GM19397 (cell line): ENCODE measurements at regions not wholly inside any gene's neighbourhood (a gene's known extent, or its start where the extent isn't known, plus 50 kb on each side); places are given as distances from the start of the nearest gene placed in this dataset.

Source experiments
- ATAC-seq: cut with Tn5 transposase; IDR thresholded peaks from one replicate; pipeline ENCODE4 v1.9.1; 2021; ENCODE audit warnings: mild to moderate bottlenecking, moderate library complexity; ENCODE audit not compliant: unreplicated experiment

- ATAC-seq = no peak
Measured at GRCh38 chr16:79498928-79499327, 101.6 kb downstream of the MAF start.

GRCh38 chr16:79497606-79498350 lies 102.8 kb downstream of the MAF start:
- no peak for ATAC-seq

GRCh38 chr16:79493911-79494310 lies 106.6 kb downstream of the MAF start:
- no peak for ATAC-seq

- no peak for ATAC-seq
Measured at GRCh38 chr16:79492036-79492435, 108.5 kb downstream of the MAF start.

- no peak for ATAC-seq
Measured at GRCh38 chr16:79485020-79485419, 115.5 kb downstream of the MAF start.

GRCh38 chr16:79484237-79484636 lies 116.3 kb downstream of the MAF start:
- no peak for ATAC-seq

GRCh38 chr16:79483336-79483735 lies 117.2 kb downstream of the MAF start:
- ATAC-seq = no peak

GRCh38 chr16:79482011-79482410 lies 118.5 kb downstream of the MAF start:
- ATAC-seq = no peak

- no peak for ATAC-seq
Measured at GRCh38 chr16:79480929-79481328, 119.6 kb downstream of the MAF start.

- no peak for ATAC-seq
Measured at GRCh38 chr16:79480056-79480455, 120.5 kb downstream of the MAF start.

GRCh38 chr16:79476580-79476979 lies 124.0 kb downstream of the MAF start:
- no peak for ATAC-seq

- no peak for ATAC-seq
Measured at GRCh38 chr16:79475841-79476240, 124.7 kb downstream of the MAF start.

GRCh38 chr16:79473456-79473855 lies 127.1 kb downstream of the MAF start:
- no peak for ATAC-seq

- no peak for ATAC-seq
Measured at GRCh38 chr16:79472426-79472825, 128.1 kb downstream of the MAF start.

GRCh38 chr16:79469999-79470398 lies 130.5 kb downstream of the MAF start:
- ATAC-seq = no peak

GRCh38 chr16:79468631-79469030 lies 131.9 kb downstream of the MAF start:
- ATAC-seq = no peak

- no peak for ATAC-seq
Measured at GRCh38 chr16:79468121-79468552, 132.4 kb downstream of the MAF start.

GRCh38 chr16:79466111-79466510 lies 134.4 kb downstream of the MAF start:
- ATAC-seq = no peak

GRCh38 chr16:79463841-79464240 lies 136.7 kb downstream of the MAF start:
- ATAC-seq = no peak

GRCh38 chr16:79456036-79456435 lies 144.5 kb downstream of the MAF start:
- ATAC-seq = no peak

- no peak for ATAC-seq
Measured at GRCh38 chr16:79452671-79453070, 147.9 kb downstream of the MAF start.

- ATAC-seq = no peak
Measured at GRCh38 chr16:79451196-79451816, 149.2 kb downstream of the MAF start.

- no peak for ATAC-seq
Measured at GRCh38 chr16:79449900-79450299, 150.6 kb downstream of the MAF start.
